ENCODE measurements at regions not wholly inside any gene's neighbourhood (a gene's known extent, or its start where the extent isn't known, plus 50 kb on each side); places are given as distances from the start of the nearest gene placed in this dataset.

- Histone ChIP-seq H3K27ac (ENCODE audit: insufficient read depth, low read depth, low read length) (no peak overlapping the region), H3K4me1 (ENCODE audit: control insufficient read depth, extremely low read depth, insufficient read depth, low read length) (peaks cover 21% of the 10 kb centered on the region), H3K4me2 (ENCODE audit: insufficient read depth, low read length) (no peak overlapping the region), H3K9me1 (replicated peaks; ENCODE audit: control insufficient read depth, extremely low read depth, insufficient read depth, low read length) (no peaks in the 10 kb centered on the region), H3K27me3 (ENCODE audit: control insufficient read depth in 2 of 2, insufficient read depth in 2 of 2, low read length in 2 of 2) (no peaks in the 10 kb centered on the region), H3K9ac (replicated peaks; ENCODE audit: extremely low read depth, insufficient read depth, low read length) (no peak overlapping the region), H3K79me2 (ENCODE audit: control insufficient read depth, insufficient read depth, low read length) (no peaks in the 10 kb centered on the region), H3K4me3 (replicated peaks in 1 of 3; ENCODE audit: insufficient read depth in 1 of 3, low read depth in 1 of 3, low read length in 3 of 3) (no peak overlapping the region), H3K36me3 (ENCODE audit: control insufficient read depth in 2 of 2, extremely low read depth in 1 of 2, insufficient read depth in 2 of 2, low read length in 2 of 2) (no peaks in the 10 kb centered on the region), H2AFZ (ENCODE audit: low read depth, low read length) (no peak overlapping the region), H4K20me1 (replicated peaks; ENCODE audit: control insufficient read depth, extremely low read depth, insufficient read depth, low read length) (no peaks in the 10 kb centered on the region), H3K9me3 (replicated peaks; ENCODE audit: control insufficient read depth, insufficient read depth, low read length) (no peaks in the 10 kb centered on the region)
- dilution Hi-C loops (cut with MboI; ENCODE audit: extremely low pct_ligation_motif_present, low sequenced_read_pairs) = no loop called here
- intact Hi-C loops (cut with micrococcal nuclease) = no loop called here
- CTCF ChIA-PET = no interaction called here
- no peak for TF ChIP-seq FOS (IDR thresholded peaks at IDR 0.05; ENCODE audit: borderline replicate concordance, insufficient read depth, low read length)
- no TSS peak for BruUV-seq (replicated peaks)
- FAIRE-seq (no peak), DNase-seq (ENCODE audit: low read depth, low spot score) (no peak)
- POLR2A ChIA-PET = no interaction called here
These were observed 132.2 kb downstream of the TMCO5A start for GRCh38 chr15:38066612-38067011.

GRCh38 chr15:38068626-38069391, 134.4 kb downstream of the TMCO5A start:
- Histone ChIP-seq H4K20me1 (replicated peaks; ENCODE audit: control insufficient read depth, extremely low read depth, insufficient read depth, low read length) (no peaks in the 10 kb centered on the region), H3K9me1 (replicated peaks; ENCODE audit: control insufficient read depth, extremely low read depth, insufficient read depth, low read length) (no peaks in the 10 kb centered on the region), H3K9me3 (replicated peaks; ENCODE audit: control insufficient read depth, insufficient read depth, low read length) (no peaks in the 10 kb centered on the region), H3K27ac (ENCODE audit: insufficient read depth, low read depth, low read length) (peak overlapping the region; percentile 89), H3K9ac (replicated peaks; ENCODE audit: extremely low read depth, insufficient read depth, low read length) (peak overlapping the region; percentile 66), H3K27me3 (ENCODE audit: control insufficient read depth in 2 of 2, insufficient read depth in 2 of 2, low read length in 2 of 2) (no peaks in the 10 kb centered on the region), H3K4me2 (ENCODE audit: insufficient read depth, low read length) (peak overlapping the region; percentile 90), H3K36me3 (ENCODE audit: control insufficient read depth in 2 of 2, extremely low read depth in 1 of 2, insufficient read depth in 2 of 2, low read length in 2 of 2) (no peaks in the 10 kb centered on the region), H3K79me2 (ENCODE audit: control insufficient read depth, insufficient read depth, low read length) (no peaks in the 10 kb centered on the region), H3K4me1 (ENCODE audit: control insufficient read depth, extremely low read depth, insufficient read depth, low read length) (peaks cover 38% of the 10 kb centered on the region), H2AFZ (ENCODE audit: low read depth, low read length) (no peak overlapping the region), H3K4me3 (replicated peaks in 1 of 3; ENCODE audit: insufficient read depth in 1 of 3, low read depth in 1 of 3, low read length in 3 of 3) (peak overlapping the region in 2 of 3 experiments; percentile 11 to 50)
- intact Hi-C loops (cut with micrococcal nuclease) (loop anchor here (1.0 kb wide), 1 partner anchor 15 kb away; no protein-coding TSS in a partner anchor), dilution Hi-C loops (cut with MboI; ENCODE audit: extremely low pct_ligation_motif_present, low sequenced_read_pairs) (no loop called here)
- POLR2A ChIA-PET = no interaction called here
- peak; percentile 88 for FAIRE-seq
- BruUV-seq (replicated peaks) = no TSS peak
- CTCF ChIA-PET = interaction anchor here (0.7 to 1.9 kb wide), 15 partner anchors 8 to 495 kb away, joined by 3 to 13 read pairs (median 3); no protein-coding TSS in a partner anchor
- peak; percentile 85 for DNase-seq (ENCODE audit: low read depth, low spot score)
- TF ChIP-seq POLR2A (IDR thresholded peaks at IDR 0.05; ENCODE audit: low read depth, low read length) = peak; percentile 29
- TF ChIP-seq MAX (IDR thresholded peaks at IDR 0.05; ENCODE audit: insufficient read depth, insufficient read length) = no peak
- TF ChIP-seq FOS (IDR thresholded peaks at IDR 0.05; ENCODE audit: borderline replicate concordance, insufficient read depth, low read length) = peak; percentile 82
- TF ChIP-seq CTCF (IDR thresholded peaks at IDR 0.05; ENCODE audit: extremely low read depth in 1 of 2, insufficient read depth in 1 of 2, low read depth in 1 of 2, low read length in 2 of 2) = no peak
- peak; percentile 65 for TF ChIP-seq JUN (IDR thresholded peaks at IDR 0.05; ENCODE audit: borderline replicate concordance, insufficient read depth, insufficient read length, low read depth)
- TF ChIP-seq GATA2 (IDR thresholded peaks at IDR 0.05; ENCODE audit: insufficient read depth, insufficient read length, low read depth, low read length) = peak; percentile 24
- no peak for TF ChIP-seq POLR2AphosphoS5 (IDR thresholded peaks at IDR 0.05; ENCODE audit: insufficient read depth, low read depth, low read length)

Measured in endothelial cell of umbilical vein (primary cell).